BJ (cell line): ENCODE measurements at regions not wholly inside any gene's neighbourhood (a gene's known extent, or its start where the extent isn't known, plus 50 kb on each side); places are given as distances from the start of the nearest gene placed in this dataset.

ENCODE experiments used
- CTCF ChIA-PET: fragments of 350-600 bp; formaldehyde crosslinking; extraction: SDS; loops from one replicate; lab custom pipeline; 2021; ENCODE audit warnings: antibody characterized with exemption, inconsistent platforms; lab: Yijun Ruan, JAX
- POLR2A ChIA-PET: fragments of 300-600 bp; sonication (Branson Sonifier 250); formaldehyde crosslinking; extraction: SDS; loops from one replicate; lab custom pipeline; 2021; ENCODE audit warnings: antibody characterized with exemption; lab: Charles Lee
- DNase-seq: peaks from one replicate; pipeline ENCODE4 v3.0.0-alpha.2; 2011; ENCODE audit warnings: low read depth
- H3K27me3 ChIP-seq: 2 replicates; pipeline ENCODE4 v1.6.0; 2011; ENCODE audit warnings: low read length; ENCODE audit not compliant: control insufficient read depth, insufficient read depth
- H3K36me3 ChIP-seq: 2 replicates; pipeline ENCODE4 v1.5.1; 2011; ENCODE audit warnings: low read length; ENCODE audit not compliant: control insufficient read depth, insufficient read depth
- H3K4me3 ChIP-seq: 2 replicates; pipeline ENCODE4 v1.5.1; 2011; ENCODE audit warnings: low read depth, mild to moderate bottlenecking, control low read depth, low read length
- CTCF ChIP-seq: IDR thresholded peaks from 2 replicates; pipeline ENCODE4 v1.5.1; 2011; ENCODE audit warnings: low read depth, mild to moderate bottlenecking, control low read depth, inconsistent platforms, low read length, moderate library complexity; ENCODE audit not compliant: insufficient read depth

DNA sequence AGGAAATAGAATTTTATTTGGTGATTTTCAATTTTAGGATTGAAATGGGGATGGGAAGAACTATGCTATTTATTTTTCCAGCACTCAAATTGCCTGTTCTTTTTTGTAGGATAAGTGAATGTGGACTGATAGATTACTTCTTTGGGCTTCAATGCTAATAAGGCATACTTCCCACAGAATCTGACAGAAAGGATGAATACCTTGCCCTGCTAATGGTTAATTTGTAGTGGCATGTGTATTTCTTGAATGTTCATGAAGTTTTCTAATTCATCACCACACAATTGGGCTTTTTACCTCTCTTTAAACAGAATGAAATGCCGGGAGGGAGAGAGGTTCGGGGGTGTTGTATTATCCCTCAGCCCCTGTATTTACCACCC lies 369.1 kb upstream of the ADGRL2 start:
- DNase-seq = no peak
- ChIA-PET CTCF (no interaction called here), POLR2A (no interaction called here)
- no peak for TF ChIP-seq CTCF
- no peak overlapping the region for H3K4me3 ChIP-seq
- H3K27me3 ChIP-seq = no peaks in the 10 kb centered on the region
- no peaks in the 10 kb centered on the region for H3K36me3 ChIP-seq

DNA sequence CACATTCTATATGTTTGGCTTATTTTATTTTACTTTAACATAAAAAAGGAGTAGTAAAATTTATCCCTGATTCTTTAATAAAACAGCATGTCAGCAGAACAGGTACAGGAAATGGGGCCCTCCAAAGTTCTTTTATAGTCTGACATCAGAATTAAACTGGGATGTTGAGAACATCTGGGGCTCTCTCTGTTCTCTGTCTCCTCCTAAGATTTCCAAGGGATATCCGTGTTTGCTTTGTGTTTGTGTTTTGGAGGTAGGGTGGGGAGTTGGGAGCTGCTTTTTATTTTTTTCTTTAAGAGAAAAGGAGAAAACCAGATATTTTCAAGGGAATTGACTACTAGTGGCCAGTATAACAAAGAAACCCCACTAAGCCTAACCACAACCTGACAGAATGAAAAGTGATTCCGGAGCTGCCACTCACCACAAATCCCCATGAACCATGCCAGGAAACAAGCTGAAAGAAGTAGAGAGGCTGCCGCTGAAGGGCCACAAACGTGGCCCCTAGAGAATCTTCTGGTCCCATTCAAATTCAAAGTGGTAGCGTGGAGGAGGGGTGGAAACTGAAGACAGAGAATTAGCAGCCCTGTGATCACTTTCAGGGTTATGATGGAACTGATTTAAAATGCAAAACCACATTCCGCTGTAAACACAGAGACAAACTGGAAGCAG lies 369.6 kb upstream of the ADGRL2 start:
- Histone ChIP-seq H3K36me3 (no peaks in the 10 kb centered on the region), H3K4me3 (no peak overlapping the region), H3K27me3 (no peaks in the 10 kb centered on the region)
- ChIA-PET CTCF (no interaction called here), POLR2A (no interaction called here)
- no peak for TF ChIP-seq CTCF
- DNase-seq = no peak

GRCh38 chr1:81430236-81430938 lies 370.3 kb upstream of the ADGRL2 start:
- no peak for TF ChIP-seq CTCF
- no peak for DNase-seq
- Histone ChIP-seq H3K4me3 (no peak overlapping the region), H3K27me3 (no peaks in the 10 kb centered on the region), H3K36me3 (no peaks in the 10 kb centered on the region)
- ChIA-PET POLR2A (no interaction called here), CTCF (no interaction called here)

- no peak for DNase-seq
- no peaks in the 10 kb centered on the region for H3K36me3 ChIP-seq
- ChIA-PET CTCF (no interaction called here), POLR2A (no interaction called here)
- no peak for TF ChIP-seq CTCF
- H3K27me3 ChIP-seq = no peaks in the 10 kb centered on the region
- no peak overlapping the region for H3K4me3 ChIP-seq
These were observed 371.7 kb upstream of the ADGRL2 start for GRCh38 chr1:81428998-81429397.

- ChIA-PET POLR2A (no interaction called here), CTCF (interaction anchor here (1.3 kb wide), 1 partner anchor 10 kb away, joined by 3 read pairs; no protein-coding TSS in a partner anchor)
- H3K27me3 ChIP-seq = no peaks in the 10 kb centered on the region
- H3K4me3 ChIP-seq = no peak overlapping the region
- no peak for DNase-seq
- no peaks in the 10 kb centered on the region for H3K36me3 ChIP-seq
- no peak for TF ChIP-seq CTCF
These were observed 375.9 kb upstream of the ADGRL2 start for GRCh38 chr1:81424816-81425215.
